H1 (cell line): ENCODE measurements at regions not wholly inside any gene's neighbourhood (a gene's known extent, or its start where the extent isn't known, plus 50 kb on each side); places are given as distances from the start of the nearest gene placed in this dataset.

Experiments
- CBX5 ChIP-seq: fragments of 300-800, 300-1000 bp; sonication (generic); IDR thresholded peaks from 2 replicates; pipeline ENCODE4 v1.7.1; 2016; ENCODE audit warnings: antibody characterized with exemption, low read length, low read depth
- CEBPB ChIP-seq: IDR thresholded peaks from 2 replicates; pipeline ENCODE4 v1.6.1; 2012; ENCODE audit warnings: low read depth, low read length
- CHD1 ChIP-seq: IDR thresholded peaks from 2 replicates; pipeline ENCODE4 v1.6.1; 2012; ENCODE audit warnings: low read depth, low read length, improper control_type of control experiment
- CTCF ChIP-seq, 3 experiments: IDR thresholded peaks; 1 replicate in 2 of 3; 2 replicates in 1 of 3; pipeline versions ENCODE4 v1.5.1 to v1.6.1; 2011; ENCODE audit warnings: low read length in 3 of 3, mild to moderate bottlenecking in 3 of 3, inconsistent platforms in 2 of 3, low read depth in 1 of 3, moderate library complexity in 1 of 3; ENCODE audit not compliant: insufficient read depth in 1 of 3; ENCODE audit errors: control extremely low read depth in 1 of 3
- E2F6 ChIP-seq: IDR thresholded peaks from 2 replicates; pipeline ENCODE4 v1.6.1; 2012; ENCODE audit warnings: inconsistent platforms
- POLR2A ChIP-seq, 2 experiments: IDR thresholded peaks; 1 replicate in 1 of 2; 2 replicates in 1 of 2; pipeline ENCODE4 v1.6.1; 2011; ENCODE audit warnings: low read depth in 2 of 2, low read length in 2 of 2, mild to moderate bottlenecking in 2 of 2; ENCODE audit errors: control extremely low read depth in 1 of 2
- SP2 ChIP-seq: IDR thresholded peaks from 2 replicates; pipeline ENCODE4 v1.6.1; 2012; ENCODE audit warnings: mild to moderate bottlenecking, low read length, inconsistent platforms
- TAF7 ChIP-seq: optimal IDR thresholded peaks from 2 replicates; pipeline ENCODE3; 2011; ENCODE audit warnings: low read depth, mild to moderate bottlenecking, inconsistent platforms, low read length, moderate library complexity, borderline replicate concordance

- TF ChIP-seq CTCF (IDR thresholded peaks at IDR 0.05; ENCODE audit: control extremely low read depth in 1 of 3, insufficient read depth in 1 of 3, low read depth in 1 of 3, low read length in 3 of 3), result no peak
- no peak for TF ChIP-seq CHD1
- TF ChIP-seq SP2, result no peak
- no peak for TF ChIP-seq E2F6
- no peak for TF ChIP-seq CBX5
- TF ChIP-seq CEBPB, result no peak
- no peak for TF ChIP-seq TAF7
- TF ChIP-seq POLR2A (IDR thresholded peaks at IDR 0.05; ENCODE audit: control extremely low read depth in 1 of 2, low read depth in 2 of 2, low read length in 2 of 2), result no peak
Observed at GRCh38 chr1:78283691-78284090, 207.1 kb upstream of the PTGFR start (continued).
